ENCODE measurements at regions not wholly inside any gene's neighbourhood (a gene's known extent, or its start where the extent isn't known, plus 50 kb on each side); places are given as distances from the start of the nearest gene placed in this dataset.

GRCh38 chr17:72446118-72446517 lies 325.3 kb downstream of the SOX9 start:
- ChIA-PET POLR2A (no interaction called here), CTCF (no interaction called here)
- H3K4me3 ChIP-seq (ENCODE audit: low read depth, low read length) = no peak overlapping the region
- DNase-seq (ENCODE audit: low read depth, low spot score) = no peak
- TF ChIP-seq, protein P1, sequence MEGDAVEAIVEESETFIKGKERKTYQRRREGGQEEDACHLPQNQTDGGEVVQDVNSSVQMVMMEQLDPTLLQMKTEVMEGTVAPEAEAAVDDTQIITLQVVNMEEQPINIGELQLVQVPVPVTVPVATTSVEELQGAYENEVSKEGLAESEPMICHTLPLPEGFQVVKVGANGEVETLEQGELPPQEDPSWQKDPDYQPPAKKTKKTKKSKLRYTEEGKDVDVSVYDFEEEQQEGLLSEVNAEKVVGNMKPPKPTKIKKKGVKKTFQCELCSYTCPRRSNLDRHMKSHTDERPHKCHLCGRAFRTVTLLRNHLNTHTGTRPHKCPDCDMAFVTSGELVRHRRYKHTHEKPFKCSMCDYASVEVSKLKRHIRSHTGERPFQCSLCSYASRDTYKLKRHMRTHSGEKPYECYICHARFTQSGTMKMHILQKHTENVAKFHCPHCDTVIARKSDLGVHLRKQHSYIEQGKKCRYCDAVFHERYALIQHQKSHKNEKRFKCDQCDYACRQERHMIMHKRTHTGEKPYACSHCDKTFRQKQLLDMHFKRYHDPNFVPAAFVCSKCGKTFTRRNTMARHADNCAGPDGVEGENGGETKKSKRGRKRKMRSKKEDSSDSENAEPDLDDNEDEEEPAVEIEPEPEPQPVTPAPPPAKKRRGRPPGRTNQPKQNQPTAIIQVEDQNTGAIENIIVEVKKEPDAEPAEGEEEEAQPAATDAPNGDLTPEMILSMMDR (IDR thresholded peaks at IDR 0.05; ENCODE audit: insufficient read depth, low read length, missing control alignments) = no peak

- no peak overlapping the region for H3K4me3 ChIP-seq (ENCODE audit: low read depth, low read length)
- CTCF ChIA-PET = no interaction called here
- POLR2A ChIA-PET = no interaction called here
- TF ChIP-seq, protein P1 (IDR thresholded peaks at IDR 0.05; ENCODE audit: insufficient read depth, low read length, missing control alignments) = no peak
- DNase-seq (ENCODE audit: low read depth, low spot score) = no peak
Measured at GRCh38 chr17:72446525-72447250, 325.9 kb downstream of the SOX9 start.

GRCh38 chr17:72447251-72447640 lies 326.4 kb downstream of the SOX9 start:
- TF ChIP-seq, protein P1 (IDR thresholded peaks at IDR 0.05; ENCODE audit: insufficient read depth, low read length, missing control alignments) = no peak
- ChIA-PET CTCF (no interaction called here), POLR2A (no interaction called here)
- no peak for DNase-seq (ENCODE audit: low read depth, low spot score)
- H3K4me3 ChIP-seq (ENCODE audit: low read depth, low read length) = no peak overlapping the region

GRCh38 chr17:72448019-72448418 lies 327.2 kb downstream of the SOX9 start:
- DNase-seq (ENCODE audit: low read depth, low spot score) = no peak
- CTCF ChIA-PET = no interaction called here
- no peak overlapping the region for H3K4me3 ChIP-seq (ENCODE audit: low read depth, low read length)
- TF ChIP-seq, protein P1 (IDR thresholded peaks at IDR 0.05; ENCODE audit: insufficient read depth, low read length, missing control alignments) = no peak
- POLR2A ChIA-PET = no interaction called here

DNA sequence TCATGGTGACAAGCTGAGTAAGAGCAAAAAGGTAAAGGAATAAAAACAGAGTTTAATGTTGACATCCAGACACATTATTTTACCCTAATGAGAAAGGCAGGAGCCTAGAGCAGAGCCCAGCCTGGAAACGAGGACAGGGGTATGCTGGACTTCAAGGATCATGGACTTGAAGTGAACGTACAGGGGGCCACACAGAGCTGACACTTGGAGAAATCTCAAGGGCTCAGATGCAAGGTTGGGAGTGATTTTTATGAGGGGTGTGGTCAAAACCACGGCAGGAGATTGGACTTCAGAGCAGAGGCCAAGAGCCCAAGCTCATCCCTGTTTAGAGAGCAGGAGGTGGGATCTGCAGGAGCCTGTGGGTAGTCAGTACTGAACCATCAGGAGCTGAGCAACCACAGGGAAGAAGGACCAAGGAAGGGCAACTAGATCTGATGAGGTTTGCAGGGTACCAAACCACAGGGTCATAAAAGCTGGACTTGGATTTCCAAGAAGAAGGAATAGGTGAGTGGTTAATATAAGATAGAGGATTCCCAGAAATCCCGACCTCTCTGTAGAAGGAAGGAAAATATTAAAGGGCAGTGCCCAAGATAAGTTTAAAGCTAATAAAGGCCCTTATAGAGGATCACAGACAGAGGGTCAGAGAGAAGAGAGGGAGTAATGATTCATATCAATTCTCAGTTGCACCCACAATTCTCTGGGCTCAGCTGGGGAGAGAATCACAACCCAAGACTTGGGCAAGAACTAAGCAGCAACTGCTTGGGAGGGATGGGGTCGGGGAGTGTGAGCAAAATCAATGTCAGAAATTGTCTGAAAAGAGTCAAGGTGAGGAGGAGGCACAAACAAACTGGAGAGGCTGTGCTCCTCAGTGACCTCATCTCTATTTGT lies 331.7 kb downstream of the SOX9 start:
- ChIA-PET CTCF (interaction anchor here (0.8 kb wide), 1 partner anchor 14 kb away, joined by 3 read pairs; no protein-coding TSS in a partner anchor), POLR2A (no interaction called here)
- TF ChIP-seq, protein P1 (IDR thresholded peaks at IDR 0.05; ENCODE audit: insufficient read depth, low read length, missing control alignments) = no peak
- no peak overlapping the region for H3K4me3 ChIP-seq (ENCODE audit: low read depth, low read length)
- DNase-seq (ENCODE audit: low read depth, low spot score) = no peak

- ChIA-PET POLR2A (no interaction called here), CTCF (interaction anchor here (1.0 kb wide), 1 partner anchor 12 kb away, joined by 3 read pairs; no protein-coding TSS in a partner anchor)
- no peak for DNase-seq (ENCODE audit: low read depth, low spot score)
- H3K4me3 ChIP-seq (ENCODE audit: low read depth, low read length) = no peak overlapping the region
- TF ChIP-seq, protein P1 (IDR thresholded peaks at IDR 0.05; ENCODE audit: insufficient read depth, low read length, missing control alignments) = no peak
Measured at GRCh38 chr17:72454342-72454741, 333.5 kb downstream of the SOX9 start.
